ENCODE measurements at regions not wholly inside any gene's neighbourhood (a gene's known extent, or its start where the extent isn't known, plus 50 kb on each side); places are given as distances from the start of the nearest gene placed in this dataset.

DNA sequence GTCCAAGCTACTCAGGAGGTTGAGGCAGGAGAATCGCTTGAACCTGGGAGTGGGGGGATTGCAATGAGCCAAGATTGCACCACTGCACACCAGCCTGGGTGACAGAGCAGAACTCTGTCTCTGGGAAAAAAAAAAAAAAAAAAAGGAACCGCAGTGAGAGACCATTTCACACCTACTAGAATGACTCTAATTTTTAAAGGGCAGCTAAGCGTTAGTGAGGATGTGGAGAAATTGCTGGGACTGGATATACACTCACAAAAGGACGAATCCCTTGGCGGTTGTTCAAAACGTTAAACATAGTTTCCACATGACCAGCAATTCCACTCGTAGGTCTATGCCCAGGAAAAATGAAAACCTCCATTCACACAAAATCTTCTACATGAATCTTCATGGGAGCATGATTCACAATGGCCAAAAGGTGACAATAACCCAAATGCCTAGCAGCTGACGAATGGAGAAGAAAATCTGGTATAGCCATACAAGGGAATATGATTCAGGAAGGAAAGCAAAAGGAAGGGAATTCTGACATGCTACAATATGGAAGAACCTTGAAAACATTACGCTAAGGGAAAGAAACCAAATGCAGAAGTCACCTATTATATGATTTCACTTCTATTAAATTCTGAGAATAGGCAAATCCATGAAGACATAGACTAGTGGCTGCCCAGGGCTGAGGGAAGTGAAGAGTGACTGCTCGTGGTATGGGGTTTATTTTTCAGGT, 127.0 kb downstream of the CHSY1 start:
- H3K27me3 ChIP-seq (ENCODE audit: insufficient read depth, low read depth, severe bottlenecking) = no peaks in the 10 kb centered on the region

DNA sequence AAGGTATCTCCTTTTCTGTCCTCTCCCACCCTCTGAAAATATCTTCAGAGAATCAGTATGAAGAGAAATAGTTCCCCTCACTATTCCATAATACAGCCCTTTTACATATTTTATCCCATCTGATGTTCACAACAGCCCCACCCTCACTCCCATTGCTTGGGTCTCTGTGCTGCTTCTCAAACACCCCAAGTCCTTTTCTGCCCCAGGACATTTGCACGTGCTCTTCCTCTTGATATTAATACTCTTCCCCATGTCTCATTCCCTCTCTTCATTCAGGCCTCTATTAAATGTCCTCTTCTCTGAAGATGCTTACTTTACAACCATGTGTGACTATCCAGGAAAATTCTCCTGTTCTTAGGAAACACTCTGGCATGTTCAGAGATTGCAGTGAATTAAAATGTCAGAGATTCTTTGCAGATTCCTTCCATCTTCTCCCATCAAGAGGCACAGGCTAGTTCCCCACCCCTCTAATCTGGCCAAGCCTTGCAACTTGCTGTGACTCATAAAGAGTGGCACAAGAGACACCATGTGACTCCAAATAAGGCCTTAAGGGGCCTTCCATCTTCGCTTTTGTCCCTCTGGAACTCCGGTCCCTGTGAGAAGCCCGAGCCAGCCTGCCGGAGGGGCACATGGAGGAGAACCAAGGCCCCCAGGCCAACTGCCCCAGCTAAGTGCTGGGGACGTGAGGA, 128.5 kb downstream of the CHSY1 start:
- DNase-seq = no peak
- Histone ChIP-seq H3K27me3 (ENCODE audit: insufficient read depth, low read depth, severe bottlenecking) (no peaks in the 10 kb centered on the region), H3K27ac (no peak overlapping the region), H3K4me3 (ENCODE audit: low read depth, low read length) (no peak overlapping the region), H3K36me3 (no peaks in the 10 kb centered on the region), H3K9me3 (ENCODE audit: severe bottlenecking) (peaks cover 2% of the 10 kb centered on the region)
- TF ChIP-seq, protein P1, sequence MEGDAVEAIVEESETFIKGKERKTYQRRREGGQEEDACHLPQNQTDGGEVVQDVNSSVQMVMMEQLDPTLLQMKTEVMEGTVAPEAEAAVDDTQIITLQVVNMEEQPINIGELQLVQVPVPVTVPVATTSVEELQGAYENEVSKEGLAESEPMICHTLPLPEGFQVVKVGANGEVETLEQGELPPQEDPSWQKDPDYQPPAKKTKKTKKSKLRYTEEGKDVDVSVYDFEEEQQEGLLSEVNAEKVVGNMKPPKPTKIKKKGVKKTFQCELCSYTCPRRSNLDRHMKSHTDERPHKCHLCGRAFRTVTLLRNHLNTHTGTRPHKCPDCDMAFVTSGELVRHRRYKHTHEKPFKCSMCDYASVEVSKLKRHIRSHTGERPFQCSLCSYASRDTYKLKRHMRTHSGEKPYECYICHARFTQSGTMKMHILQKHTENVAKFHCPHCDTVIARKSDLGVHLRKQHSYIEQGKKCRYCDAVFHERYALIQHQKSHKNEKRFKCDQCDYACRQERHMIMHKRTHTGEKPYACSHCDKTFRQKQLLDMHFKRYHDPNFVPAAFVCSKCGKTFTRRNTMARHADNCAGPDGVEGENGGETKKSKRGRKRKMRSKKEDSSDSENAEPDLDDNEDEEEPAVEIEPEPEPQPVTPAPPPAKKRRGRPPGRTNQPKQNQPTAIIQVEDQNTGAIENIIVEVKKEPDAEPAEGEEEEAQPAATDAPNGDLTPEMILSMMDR (IDR thresholded peaks at IDR 0.05; ENCODE audit: low read depth, low read length) = no peak

More for the DNA sequence above, 127.0 kb downstream of the CHSY1 start:
- Histone ChIP-seq H3K4me3 (ENCODE audit: low read depth, low read length) (no peak overlapping the region), H3K36me3 (no peaks in the 10 kb centered on the region), H3K27ac (no peak overlapping the region), H3K9me3 (ENCODE audit: severe bottlenecking) (peaks cover 2% of the 10 kb centered on the region)
- DNase-seq = no peak
- TF ChIP-seq, protein P1 (IDR thresholded peaks at IDR 0.05; ENCODE audit: low read depth, low read length) = no peak

DNA sequence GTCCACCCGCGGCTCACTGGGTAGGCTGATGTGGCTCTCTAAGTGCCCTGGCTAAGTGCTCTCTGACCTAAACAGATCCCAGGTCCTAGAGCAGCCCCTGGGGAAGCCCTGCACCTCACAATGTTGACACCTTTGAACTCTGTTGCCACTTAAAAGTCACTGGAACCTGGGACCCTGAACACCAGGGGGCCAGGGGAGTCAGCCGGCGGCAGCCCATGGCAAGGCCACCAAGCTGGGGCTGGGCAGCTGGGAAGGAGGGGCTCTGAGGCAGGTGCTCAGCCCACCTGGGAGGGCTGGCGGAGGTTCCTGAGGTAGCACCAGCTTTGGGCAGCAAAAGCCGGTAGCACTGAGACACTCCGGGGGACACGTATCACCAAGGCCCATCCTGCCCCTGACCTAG, 129.0 kb downstream of the CHSY1 start:
- TF ChIP-seq, protein P1 (IDR thresholded peaks at IDR 0.05; ENCODE audit: low read depth, low read length) = no peak
- Histone ChIP-seq H3K27ac (no peak overlapping the region), H3K9me3 (ENCODE audit: severe bottlenecking) (no peaks in the 10 kb centered on the region), H3K4me3 (ENCODE audit: low read depth, low read length) (no peak overlapping the region), H3K36me3 (no peaks in the 10 kb centered on the region), H3K27me3 (ENCODE audit: insufficient read depth, low read depth, severe bottlenecking) (no peaks in the 10 kb centered on the region)
- DNase-seq = no peak

DNA sequence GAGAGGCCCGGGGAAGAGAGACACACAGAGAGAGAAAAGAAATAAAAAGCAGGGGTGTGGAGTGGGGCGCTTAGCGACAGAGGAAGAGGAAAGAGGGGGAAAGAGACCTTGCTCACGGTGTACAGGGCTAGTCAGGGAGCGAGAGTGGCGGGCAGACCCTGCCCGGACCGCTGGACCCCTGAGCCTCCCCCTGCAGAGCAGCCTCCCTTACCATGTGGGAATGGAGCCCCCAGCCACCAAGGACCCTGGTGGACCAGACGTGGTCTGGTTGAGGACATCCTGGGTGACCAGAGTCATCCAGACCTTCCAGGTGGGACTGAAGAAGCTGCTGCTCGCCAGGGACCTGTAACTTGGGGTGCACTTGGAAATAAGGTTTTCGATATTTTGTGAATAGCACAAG, 129.6 kb downstream of the CHSY1 start:
- Histone ChIP-seq H3K4me3 (ENCODE audit: low read depth, low read length) (no peak overlapping the region), H3K36me3 (no peaks in the 10 kb centered on the region), H3K27me3 (ENCODE audit: insufficient read depth, low read depth, severe bottlenecking) (no peaks in the 10 kb centered on the region), H3K9me3 (ENCODE audit: severe bottlenecking) (no peaks in the 10 kb centered on the region), H3K27ac (no peak overlapping the region)
- TF ChIP-seq, protein P1 (IDR thresholded peaks at IDR 0.05; ENCODE audit: low read depth, low read length) = no peak
- DNase-seq = no peak

DNA sequence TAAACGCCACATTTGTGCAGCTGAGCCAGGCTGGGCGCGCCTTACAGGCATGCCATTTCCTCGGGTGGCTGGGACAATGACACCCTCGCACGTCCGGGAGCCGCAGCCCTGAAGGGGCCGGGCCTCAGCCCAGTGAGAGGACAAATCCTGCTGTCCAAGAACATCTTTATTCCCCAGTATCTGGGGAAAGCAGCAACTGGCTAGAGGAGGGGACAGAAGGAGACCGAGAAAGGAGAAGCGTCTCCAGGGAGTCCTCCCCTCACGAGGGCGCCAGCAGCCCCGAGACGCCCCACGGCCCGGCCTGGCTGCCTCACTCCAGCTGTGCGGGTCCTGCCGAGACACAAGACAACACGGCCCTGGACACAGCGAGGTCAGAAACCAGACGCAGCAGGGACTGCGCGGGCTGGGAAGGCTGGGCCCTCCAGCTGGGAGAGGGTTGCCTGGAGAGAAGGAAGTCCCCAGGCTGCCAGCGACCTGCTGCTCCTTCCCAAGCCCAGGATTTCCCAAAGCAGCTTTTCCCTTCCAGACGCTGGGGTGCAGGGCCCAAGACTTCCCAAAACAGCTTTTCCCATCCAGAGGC, 130.2 kb downstream of the CHSY1 start:
- DNase-seq = peak; percentile 76
- TF ChIP-seq, protein P1 (IDR thresholded peaks at IDR 0.05; ENCODE audit: low read depth, low read length) = peak; percentile 49; the same call in 1 of the 2 replicates
- Histone ChIP-seq H3K36me3 (no peaks in the 10 kb centered on the region), H3K4me3 (ENCODE audit: low read depth, low read length) (peak overlapping the region; percentile 13), H3K27ac (peak overlapping the region; percentile 42), H3K27me3 (ENCODE audit: insufficient read depth, low read depth, severe bottlenecking) (no peaks in the 10 kb centered on the region), H3K9me3 (ENCODE audit: severe bottlenecking) (no peaks in the 10 kb centered on the region)
